ENCODE measurements at regions not wholly inside any gene's neighbourhood (a gene's known extent, or its start where the extent isn't known, plus 50 kb on each side); places are given as distances from the start of the nearest gene placed in this dataset.

- Mint-ChIP-seq H3K27me3 (ENCODE audit: low read depth) (no peaks in the 10 kb centered on the region), H3K9me3 (peaks cover 3% of the 10 kb centered on the region), H3K36me3 (ENCODE audit: low read depth) (no peaks in the 10 kb centered on the region), H3K4me3 (no peak overlapping the region), H3K4me1 (ENCODE audit: low read depth) (no peaks in the 10 kb centered on the region), H3K27ac (no peak overlapping the region)
- CTCF ChIA-PET = no interaction called here
- intact Hi-C loops (cut with micrococcal nuclease) = no loop called here
- no peak for DNase-seq
Observed at GRCh38 chr5:145588558-145588957, 246.6 kb downstream of the PRELID2 start.

DNA sequence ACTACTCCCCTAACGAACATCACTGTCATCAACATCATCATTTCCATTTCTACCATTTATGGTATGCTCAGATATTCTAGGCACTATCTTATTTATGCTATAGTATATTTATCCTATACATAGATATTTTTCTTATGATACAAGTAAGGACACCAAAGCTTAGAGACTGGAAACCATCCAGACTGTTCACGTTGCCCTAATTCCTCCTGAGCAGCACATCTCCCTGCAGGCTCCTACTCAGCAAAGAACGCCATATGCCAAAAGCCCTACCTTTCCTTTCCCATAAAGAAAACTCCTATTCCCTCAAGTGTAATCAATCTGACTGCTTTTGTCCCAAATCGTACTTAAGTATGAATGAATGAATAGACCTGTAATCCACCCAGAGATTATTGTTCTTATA, 247.0 kb downstream of the PRELID2 start:
- CTCF ChIA-PET = no interaction called here
- intact Hi-C loops (cut with micrococcal nuclease) = no loop called here
- peaks cover 3% of the 10 kb centered on the region for H3K9me3 Mint-ChIP-seq
- no peaks in the 10 kb centered on the region for H3K4me1 Mint-ChIP-seq (ENCODE audit: low read depth)
- no peak overlapping the region for H3K27ac Mint-ChIP-seq
- no peak for DNase-seq
- H3K27me3 Mint-ChIP-seq (ENCODE audit: low read depth) = no peaks in the 10 kb centered on the region
- H3K4me3 Mint-ChIP-seq = no peak overlapping the region
- no peaks in the 10 kb centered on the region for H3K36me3 Mint-ChIP-seq (ENCODE audit: low read depth)

- no peak overlapping the region for H3K27ac Mint-ChIP-seq
- H3K9me3 Mint-ChIP-seq = peaks cover 3% of the 10 kb centered on the region
- DNase-seq = no peak
- no peaks in the 10 kb centered on the region for H3K4me1 Mint-ChIP-seq (ENCODE audit: low read depth)
- CTCF ChIA-PET = no interaction called here
- no peaks in the 10 kb centered on the region for H3K36me3 Mint-ChIP-seq (ENCODE audit: low read depth)
- intact Hi-C loops (cut with micrococcal nuclease) = no loop called here
- H3K27me3 Mint-ChIP-seq (ENCODE audit: low read depth) = no peaks in the 10 kb centered on the region
- no peak overlapping the region for H3K4me3 Mint-ChIP-seq
Observed at GRCh38 chr5:145587710-145588109, 247.4 kb downstream of the PRELID2 start.

- Mint-ChIP-seq H3K4me3 (no peak overlapping the region), H3K4me1 (ENCODE audit: low read depth) (no peaks in the 10 kb centered on the region), H3K36me3 (ENCODE audit: low read depth) (no peaks in the 10 kb centered on the region), H3K27me3 (ENCODE audit: low read depth) (no peaks in the 10 kb centered on the region), H3K9me3 (peaks cover 3% of the 10 kb centered on the region), H3K27ac (no peak overlapping the region)
- no peak for DNase-seq
- CTCF ChIA-PET = no interaction called here
- intact Hi-C loops (cut with micrococcal nuclease) = no loop called here
Observed at GRCh38 chr5:145587308-145587672, 247.9 kb downstream of the PRELID2 start.

GRCh38 chr5:145586661-145587307, 248.4 kb downstream of the PRELID2 start:
- Mint-ChIP-seq H3K4me3 (no peak overlapping the region), H3K36me3 (ENCODE audit: low read depth) (no peaks in the 10 kb centered on the region), H3K9me3 (peaks cover 3% of the 10 kb centered on the region), H3K4me1 (ENCODE audit: low read depth) (no peaks in the 10 kb centered on the region), H3K27ac (no peak overlapping the region), H3K27me3 (ENCODE audit: low read depth) (no peaks in the 10 kb centered on the region)
- intact Hi-C loops (cut with micrococcal nuclease) = no loop called here
- DNase-seq = no peak
- CTCF ChIA-PET = no interaction called here

GRCh38 chr5:145585443-145586148, 249.5 kb downstream of the PRELID2 start:
- no peak for DNase-seq
- intact Hi-C loops (cut with micrococcal nuclease) = no loop called here
- H3K27ac Mint-ChIP-seq = no peak overlapping the region
- peaks cover 6% of the 10 kb centered on the region for H3K9me3 Mint-ChIP-seq
- CTCF ChIA-PET = no interaction called here
- H3K4me3 Mint-ChIP-seq = no peak overlapping the region
- no peaks in the 10 kb centered on the region for H3K36me3 Mint-ChIP-seq (ENCODE audit: low read depth)
- H3K27me3 Mint-ChIP-seq (ENCODE audit: low read depth) = no peaks in the 10 kb centered on the region
- no peaks in the 10 kb centered on the region for H3K4me1 Mint-ChIP-seq (ENCODE audit: low read depth)

GRCh38 chr5:145579301-145579700, 255.8 kb downstream of the PRELID2 start:
- CTCF ChIA-PET = no interaction called here
- intact Hi-C loops (cut with micrococcal nuclease) = no loop called here
- no peaks in the 10 kb centered on the region for H3K27me3 Mint-ChIP-seq (ENCODE audit: low read depth)
- no peak for DNase-seq
- no peak overlapping the region for H3K27ac Mint-ChIP-seq
- no peaks in the 10 kb centered on the region for H3K4me1 Mint-ChIP-seq (ENCODE audit: low read depth)
- peaks cover 18% of the 10 kb centered on the region for H3K9me3 Mint-ChIP-seq
- no peaks in the 10 kb centered on the region for H3K36me3 Mint-ChIP-seq (ENCODE audit: low read depth)
- no peak overlapping the region for H3K4me3 Mint-ChIP-seq

- Mint-ChIP-seq H3K4me1 (ENCODE audit: low read depth) (no peaks in the 10 kb centered on the region), H3K27ac (no peak overlapping the region), H3K9me3 (peaks cover 17% of the 10 kb centered on the region), H3K36me3 (ENCODE audit: low read depth) (no peaks in the 10 kb centered on the region), H3K4me3 (no peak overlapping the region), H3K27me3 (ENCODE audit: low read depth) (no peaks in the 10 kb centered on the region)
- no peak for DNase-seq
- intact Hi-C loops (cut with micrococcal nuclease) = no loop called here
- CTCF ChIA-PET = no interaction called here
Observed at GRCh38 chr5:145574889-145575573, 260.1 kb downstream of the PRELID2 start.

DNA sequence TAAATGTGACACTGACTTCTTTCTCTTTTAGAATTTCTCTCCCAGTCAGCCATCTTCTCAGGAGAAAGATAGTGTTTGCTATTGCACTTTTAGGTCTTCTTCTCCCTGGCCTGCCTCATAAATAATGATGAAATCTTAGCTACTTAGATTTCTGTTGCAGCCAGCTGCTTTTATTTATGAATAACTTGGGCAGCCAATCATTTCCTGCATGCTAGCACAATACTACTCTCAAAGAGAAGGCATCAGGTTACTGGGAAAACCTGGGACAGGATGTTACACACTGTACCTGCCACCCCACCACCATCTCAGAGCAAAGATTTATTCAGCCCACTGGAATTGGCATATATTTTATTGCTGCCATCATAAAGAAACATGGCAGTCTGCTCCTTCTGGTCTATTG, 266.6 kb downstream of the PRELID2 start:
- H3K9me3 Mint-ChIP-seq = peaks cover 8% of the 10 kb centered on the region
- no peaks in the 10 kb centered on the region for H3K27me3 Mint-ChIP-seq (ENCODE audit: low read depth)
- no peak overlapping the region for H3K27ac Mint-ChIP-seq
- H3K4me1 Mint-ChIP-seq (ENCODE audit: low read depth) = no peaks in the 10 kb centered on the region
- DNase-seq = no peak
- intact Hi-C loops (cut with micrococcal nuclease) = no loop called here
- H3K36me3 Mint-ChIP-seq (ENCODE audit: low read depth) = no peaks in the 10 kb centered on the region
- no peak overlapping the region for H3K4me3 Mint-ChIP-seq
- CTCF ChIA-PET = no interaction called here

DNA sequence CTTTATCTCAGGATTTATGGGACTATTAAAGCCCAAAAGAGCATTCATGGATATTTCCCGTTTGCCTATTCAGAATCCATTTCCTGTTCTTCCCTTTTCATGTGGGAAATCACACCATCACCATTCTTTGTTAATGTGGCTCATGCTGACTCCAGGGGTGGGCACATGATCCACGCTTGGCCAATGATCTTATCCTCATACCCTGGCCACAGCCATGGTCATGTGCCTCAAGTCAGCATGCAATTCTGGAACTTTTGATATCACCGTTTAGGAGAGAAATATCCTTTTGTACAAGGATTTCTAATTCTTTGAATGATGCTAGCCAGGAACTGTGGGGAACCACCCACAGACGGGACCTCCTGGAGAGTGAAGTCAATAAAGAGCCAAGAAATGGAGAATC, 272.2 kb downstream of the PRELID2 start:
- H3K9me3 Mint-ChIP-seq = peaks cover 7% of the 10 kb centered on the region
- no peaks in the 10 kb centered on the region for H3K36me3 Mint-ChIP-seq (ENCODE audit: low read depth)
- H3K4me3 Mint-ChIP-seq = no peak overlapping the region
- H3K27me3 Mint-ChIP-seq (ENCODE audit: low read depth) = no peaks in the 10 kb centered on the region
- CTCF ChIA-PET = no interaction called here
- no peaks in the 10 kb centered on the region for H3K4me1 Mint-ChIP-seq (ENCODE audit: low read depth)
- no peak overlapping the region for H3K27ac Mint-ChIP-seq
- intact Hi-C loops (cut with micrococcal nuclease) = no loop called here
- no peak for DNase-seq

DNA sequence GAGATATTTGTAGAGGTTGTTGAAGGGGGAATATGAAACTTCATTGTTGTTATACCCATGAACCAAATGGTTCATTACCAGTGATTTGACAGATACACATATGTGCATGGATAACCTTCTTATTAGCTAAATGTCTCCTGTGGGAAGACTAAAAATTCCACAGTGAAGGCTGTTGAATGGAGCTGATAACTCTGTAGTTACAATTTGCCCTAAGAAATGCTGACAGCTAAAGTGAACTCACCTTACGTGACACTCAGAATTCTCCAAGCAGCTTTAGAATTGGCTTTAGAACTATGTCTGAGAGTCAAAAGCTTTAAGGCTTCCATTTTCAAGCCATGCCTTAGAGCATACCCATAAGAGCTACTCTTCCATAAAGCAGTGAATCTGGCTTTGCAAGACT, 276.9 kb downstream of the PRELID2 start:
- Mint-ChIP-seq H3K9me3 (peaks cover 1% of the 10 kb centered on the region), H3K36me3 (ENCODE audit: low read depth) (no peaks in the 10 kb centered on the region), H3K4me3 (no peak overlapping the region), H3K27me3 (ENCODE audit: low read depth) (no peaks in the 10 kb centered on the region), H3K27ac (no peak overlapping the region), H3K4me1 (ENCODE audit: low read depth) (no peaks in the 10 kb centered on the region)
- no peak for DNase-seq
- CTCF ChIA-PET = no interaction called here
- intact Hi-C loops (cut with micrococcal nuclease) = no loop called here

- no peak for DNase-seq
- Mint-ChIP-seq H3K27ac (no peak overlapping the region), H3K4me1 (ENCODE audit: low read depth) (no peaks in the 10 kb centered on the region), H3K36me3 (ENCODE audit: low read depth) (no peaks in the 10 kb centered on the region), H3K4me3 (no peak overlapping the region), H3K9me3 (peaks cover 1% of the 10 kb centered on the region), H3K27me3 (ENCODE audit: low read depth) (no peaks in the 10 kb centered on the region)
- CTCF ChIA-PET = no interaction called here
- intact Hi-C loops (cut with micrococcal nuclease) = no loop called here
Observed at GRCh38 chr5:145557345-145557744, 277.8 kb downstream of the PRELID2 start.

- Mint-ChIP-seq H3K4me3 (no peak overlapping the region), H3K27me3 (ENCODE audit: low read depth) (no peaks in the 10 kb centered on the region), H3K27ac (no peak overlapping the region), H3K9me3 (no peaks in the 10 kb centered on the region), H3K4me1 (ENCODE audit: low read depth) (no peaks in the 10 kb centered on the region), H3K36me3 (ENCODE audit: low read depth) (no peaks in the 10 kb centered on the region)
- no peak for DNase-seq
- intact Hi-C loops (cut with micrococcal nuclease) = no loop called here
- CTCF ChIA-PET = no interaction called here
Observed at GRCh38 chr5:145554399-145554798, 280.7 kb downstream of the PRELID2 start.
